HCT116 (cell line): ENCODE measurements at regions not wholly inside any gene's neighbourhood (a gene's known extent, or its start where the extent isn't known, plus 50 kb on each side); places are given as distances from the start of the nearest gene placed in this dataset.

Experiments
- ATAC-seq: fragments of 200-7000 bp; cut with Tn5 transposase; 2 replicates; pipeline ENCODE4 v1.9.1; 2020; ENCODE audit warnings: mild to moderate bottlenecking, moderate library complexity
- BruUV-seq: library from RNA; stranded (reverse); fragments of 400-500 nt; replicated peaks from 2 replicates; lab custom pipeline; 2021; lab: Mats Ljungman, UMichigan
- CTCF ChIA-PET: fragments of 300-600 bp; sonication (Branson Sonifier 250); formaldehyde crosslinking; loops from one replicate; lab custom pipeline; 2021; ENCODE audit warnings: antibody characterized with exemption; lab: Charles Lee
- POLR2A ChIA-PET: fragments of 300-600, 350-600 bp; sonication (Branson Sonifier 250); formaldehyde crosslinking; loops from one replicate; lab custom pipeline; 2021; ENCODE audit warnings: antibody characterized with exemption; lab: Charles Lee
- RAD21 ChIA-PET, 2 experiments: fragments of 300-600 bp; sonication (Branson Sonifier 250); formaldehyde crosslinking; loops; one replicate each; lab custom pipeline; 2023; ENCODE audit warnings: low total read pairs in 2 of 2; ENCODE audit not compliant: uncharacterized antibody in 2 of 2, unreplicated experiment in 2 of 2, low non-redundant PET in 1 of 2; lab: Charles Lee
- DNase-seq: peaks from one replicate; pipeline ENCODE4 v3.0.0-alpha.2; 2010; ENCODE audit warnings: low read depth, low spot score
- H2AFZ ChIP-seq: fragments of 200-600 bp; shearing (Covaris generic), sonication (generic); 2 replicates; pipeline ENCODE4 v1.6.1; 2017; ENCODE audit warnings: low read depth, mixed run types, mixed read lengths, antibody characterized with exemption, low read length; ENCODE audit not compliant: poor library complexity, severe bottlenecking
- H3K27ac ChIP-seq: 2 replicates; pipeline ENCODE4 v1.5.1; 2012; ENCODE audit warnings: low read depth, low read length
- H3K27me3 ChIP-seq: fragments of 200-600 bp; sonication (generic); 2 replicates; pipeline ENCODE4 v1.6.1; 2016; ENCODE audit warnings: mixed run types, low read length, mixed read lengths; ENCODE audit not compliant: insufficient read depth
- H3K36me3 ChIP-seq, 2 experiments: fragments of 200-500 bp in 1 of 2; fragments of 200-600 bp in 1 of 2; sonication (Bioruptor generic) in 1 of 2; sonication (generic) in 1 of 2; 2 replicates each; pipeline versions ENCODE4 v1.5.1 to v1.6.1; 2014 to 2016; ENCODE audit warnings: low read length in 2 of 2, inconsistent platforms in 1 of 2, mixed read lengths in 1 of 2, mixed run types in 1 of 2; ENCODE audit not compliant: insufficient read depth in 2 of 2, control insufficient read depth in 1 of 2
- H3K4me1 ChIP-seq, 2 experiments: fragments of 200-600 bp in 1 of 2; sonication (generic) in 1 of 2; 2 replicates each; pipeline versions ENCODE4 v1.5.1 to v1.6.1; 2012 to 2017; ENCODE audit warnings: low read length in 2 of 2, inconsistent platforms in 1 of 2, mild to moderate bottlenecking in 1 of 2, mixed read lengths in 1 of 2, mixed run types in 1 of 2, moderate library complexity in 1 of 2; ENCODE audit not compliant: insufficient read depth in 2 of 2, control insufficient read depth in 1 of 2
- H3K4me2 ChIP-seq: fragments of 200-600 bp; sonication (generic); 2 replicates; pipeline ENCODE4 v1.6.1; 2017; ENCODE audit warnings: mixed run types, low read length, mixed read lengths
- H3K4me3 ChIP-seq, 2 experiments: fragments of 200-600 bp in 1 of 2; sonication (generic) in 1 of 2; replicated peaks in 1 of 2; 2 replicates each; pipeline ENCODE4 v1.5.1; 2011 to 2016; ENCODE audit warnings: low read length in 2 of 2, control low read depth in 1 of 2, low read depth in 1 of 2, mild to moderate bottlenecking in 1 of 2, mixed read lengths in 1 of 2, mixed run types in 1 of 2
- H3K79me2 ChIP-seq: fragments of 200-600 bp; sonication (generic); 2 replicates; pipeline ENCODE4 v1.6.1; 2017; ENCODE audit warnings: mild to moderate bottlenecking, mixed run types, low read length, moderate library complexity, mixed read lengths; ENCODE audit not compliant: insufficient read depth
- H3K9ac ChIP-seq: fragments of 200-600 bp; sonication (generic); 2 replicates; pipeline ENCODE4 v1.6.1; 2016; ENCODE audit warnings: low read length, mixed read lengths
- H3K9me2 ChIP-seq: fragments of 200-600 bp; sonication (generic), shearing (Covaris generic); 2 replicates; pipeline ENCODE4 v1.6.1; 2017; ENCODE audit warnings: mixed run types, mild to moderate bottlenecking, moderate library complexity; ENCODE audit not compliant: insufficient read depth
- H3K9me3 ChIP-seq, 2 experiments: fragments of 200-500 bp in 1 of 2; fragments of 200-600 bp in 1 of 2; sonication (Bioruptor generic) in 1 of 2; sonication (generic) in 1 of 2; 2 replicates each; pipeline ENCODE4 v1.6.1; 2014 to 2017; ENCODE audit warnings: low read length in 2 of 2, mixed read lengths in 2 of 2, inconsistent platforms in 1 of 2, low read depth in 1 of 2, mild to moderate bottlenecking in 1 of 2, mixed run types in 1 of 2, moderate library complexity in 1 of 2; ENCODE audit not compliant: control insufficient read depth in 1 of 2, insufficient read depth in 1 of 2
- H4K20me1 ChIP-seq: fragments of 200-600 bp; sonication (generic), shearing (Covaris generic); 2 replicates; pipeline ENCODE4 v1.6.1; 2017; ENCODE audit warnings: mixed run types, mild to moderate bottlenecking, moderate library complexity; ENCODE audit not compliant: insufficient read depth
- CBX3 ChIP-seq: IDR thresholded peaks from 2 replicates; pipeline ENCODE4 v1.6.1; 2012; ENCODE audit warnings: low read depth
- CEBPB ChIP-seq: IDR thresholded peaks from 2 replicates; pipeline ENCODE4 v1.6.1; 2012; ENCODE audit warnings: low read depth
- EGR1 ChIP-seq: IDR thresholded peaks from 2 replicates; pipeline ENCODE4 v1.6.1; 2012; ENCODE audit warnings: low read depth
- ELF1 ChIP-seq: IDR thresholded peaks from 2 replicates; pipeline ENCODE4 v1.6.1; 2012; ENCODE audit warnings: low read depth, borderline replicate concordance
- EZH2 ChIP-seq: fragments of 200-600 bp; sonication (generic); IDR thresholded peaks from 2 replicates; pipeline ENCODE4 v1.6.1; 2017; ENCODE audit warnings: antibody characterized with exemption, mixed run types
- FOSL1 ChIP-seq: IDR thresholded peaks from 2 replicates; pipeline ENCODE4 v1.6.1; 2012; ENCODE audit warnings: low read depth
- JUND ChIP-seq: IDR thresholded peaks from 2 replicates; pipeline ENCODE4 v1.6.1; 2012
- POLR2A ChIP-seq: IDR thresholded peaks from 2 replicates; pipeline ENCODE4 v1.7.0; 2011; ENCODE audit warnings: borderline replicate concordance; ENCODE audit not compliant: insufficient read depth, insufficient read length; ENCODE audit errors: extremely low read depth
- POLR2AphosphoS5 ChIP-seq: IDR thresholded peaks from 2 replicates; pipeline ENCODE4 v1.6.1; 2011; ENCODE audit warnings: mild to moderate bottlenecking, low read depth, low read length, moderate library complexity
- RAD21 ChIP-seq: IDR thresholded peaks from 2 replicates; pipeline ENCODE4 v1.6.1; 2012; ENCODE audit warnings: low read depth, mild to moderate bottlenecking
- SP1 ChIP-seq: IDR thresholded peaks from 2 replicates; pipeline ENCODE4 v1.6.1; 2012; ENCODE audit warnings: low read depth
- ZFX ChIP-seq: fragments of 450-650 bp; IDR thresholded peaks from 2 replicates; pipeline ENCODE4 v1.6.1; 2017
- ZNF274 ChIP-seq: fragments of 200-500 bp; sonication (Bioruptor generic); IDR thresholded peaks from 2 replicates; pipeline ENCODE4 v1.6.1; 2014; ENCODE audit warnings: mild to moderate bottlenecking, low read depth, low read length, inconsistent platforms
- intact Hi-C: fragments of 100-400 bp; cut with micrococcal nuclease; formaldehyde crosslinking; loops from 2 replicates; pipeline ENCODE4 v1.10.0; 2022
- TF ChIP-seq, protein P1 (sequence below), 3 experiments: fragments of 200-600 bp in 1 of 3; sonication (generic) in 1 of 3; IDR thresholded peaks in 2 of 3; conservative IDR thresholded peaks in 1 of 3; 2 replicates each; pipeline ENCODE4 v1.5.1; 2012 to 2017; ENCODE audit warnings: low read depth in 2 of 3, low read length in 2 of 3, antibody characterized with exemption in 1 of 3, borderline replicate concordance in 1 of 3, control low read depth in 1 of 3, mild to moderate bottlenecking in 1 of 3, mixed read lengths in 1 of 3, mixed run types in 1 of 3, moderate library complexity in 1 of 3; ENCODE audit not compliant: insufficient read depth in 1 of 3
- TF ChIP-seq, protein P2 (sequence below): IDR thresholded peaks from 2 replicates; pipeline ENCODE4 v1.6.1; 2012
- TF ChIP-seq, protein P3 (sequence below): IDR thresholded peaks from 2 replicates; pipeline ENCODE4 v1.6.1; 2012; ENCODE audit warnings: low read depth
- TF ChIP-seq, protein P4 (sequence below): IDR thresholded peaks from 2 replicates; pipeline ENCODE4 v1.6.1; 2012

DNA sequence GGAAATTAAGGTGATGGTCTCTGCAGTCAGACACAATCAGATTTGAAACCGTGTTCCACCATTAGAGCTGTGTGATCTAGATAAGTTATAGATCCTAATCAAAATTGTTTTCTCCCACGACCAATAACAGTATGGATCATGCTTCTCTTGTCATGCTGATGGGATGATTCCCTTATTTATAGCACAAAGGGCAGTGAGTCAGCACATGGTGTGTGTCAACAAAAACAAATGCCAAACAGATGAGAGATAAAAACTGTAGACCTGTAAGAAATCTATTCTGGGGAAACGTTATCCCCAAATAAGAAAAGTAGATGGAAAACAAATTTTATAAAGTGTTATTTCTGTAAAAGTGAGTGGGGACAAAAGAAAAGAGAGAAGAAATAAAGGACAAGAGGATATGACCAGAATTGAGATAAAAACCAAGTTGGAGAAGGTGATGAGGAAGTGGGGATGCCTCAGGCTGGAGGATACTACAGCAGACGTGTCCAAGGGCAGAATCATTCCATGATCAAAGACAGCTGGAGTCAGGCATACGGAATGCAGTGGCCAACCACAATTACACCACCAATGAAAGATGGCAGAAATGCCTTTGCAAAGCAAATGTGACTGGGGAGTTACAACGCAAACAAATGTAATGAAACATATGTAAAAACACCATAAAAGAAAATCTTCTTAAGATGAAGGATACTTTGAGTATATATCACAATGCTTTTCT, 377.8 kb upstream of the PRKX start:
- intact Hi-C loops = no loop called here
- H3K4me1 ChIP-seq = no peaks in the 10 kb centered on the region
- no peaks in the 10 kb centered on the region for H3K36me3 ChIP-seq
- TF ChIP-seq, protein P1, sequence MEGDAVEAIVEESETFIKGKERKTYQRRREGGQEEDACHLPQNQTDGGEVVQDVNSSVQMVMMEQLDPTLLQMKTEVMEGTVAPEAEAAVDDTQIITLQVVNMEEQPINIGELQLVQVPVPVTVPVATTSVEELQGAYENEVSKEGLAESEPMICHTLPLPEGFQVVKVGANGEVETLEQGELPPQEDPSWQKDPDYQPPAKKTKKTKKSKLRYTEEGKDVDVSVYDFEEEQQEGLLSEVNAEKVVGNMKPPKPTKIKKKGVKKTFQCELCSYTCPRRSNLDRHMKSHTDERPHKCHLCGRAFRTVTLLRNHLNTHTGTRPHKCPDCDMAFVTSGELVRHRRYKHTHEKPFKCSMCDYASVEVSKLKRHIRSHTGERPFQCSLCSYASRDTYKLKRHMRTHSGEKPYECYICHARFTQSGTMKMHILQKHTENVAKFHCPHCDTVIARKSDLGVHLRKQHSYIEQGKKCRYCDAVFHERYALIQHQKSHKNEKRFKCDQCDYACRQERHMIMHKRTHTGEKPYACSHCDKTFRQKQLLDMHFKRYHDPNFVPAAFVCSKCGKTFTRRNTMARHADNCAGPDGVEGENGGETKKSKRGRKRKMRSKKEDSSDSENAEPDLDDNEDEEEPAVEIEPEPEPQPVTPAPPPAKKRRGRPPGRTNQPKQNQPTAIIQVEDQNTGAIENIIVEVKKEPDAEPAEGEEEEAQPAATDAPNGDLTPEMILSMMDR (IDR thresholded peaks at IDR 0.05 in 2 of 3, conservative IDR thresholded peaks at IDR 0.05 in 1 of 3; ENCODE audit: borderline replicate concordance in 1 of 3, insufficient read depth in 1 of 3, low read depth in 2 of 3, low read length in 2 of 3) = no peak
- TF ChIP-seq RAD21 (no peak), CBX3 (no peak), JUND (no peak), SP1 (no peak), CEBPB (no peak), FOSL1 (no peak), ZNF274 (no peak), POLR2A (no peak), EGR1 (no peak), EZH2 (no peak), POLR2AphosphoS5 (no peak), ELF1 (no peak), ZFX (no peak)
- TF ChIP-seq, protein P2, sequence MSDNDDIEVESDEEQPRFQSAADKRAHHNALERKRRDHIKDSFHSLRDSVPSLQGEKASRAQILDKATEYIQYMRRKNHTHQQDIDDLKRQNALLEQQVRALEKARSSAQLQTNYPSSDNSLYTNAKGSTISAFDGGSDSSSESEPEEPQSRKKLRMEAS = no peak
- TF ChIP-seq, protein P3, sequence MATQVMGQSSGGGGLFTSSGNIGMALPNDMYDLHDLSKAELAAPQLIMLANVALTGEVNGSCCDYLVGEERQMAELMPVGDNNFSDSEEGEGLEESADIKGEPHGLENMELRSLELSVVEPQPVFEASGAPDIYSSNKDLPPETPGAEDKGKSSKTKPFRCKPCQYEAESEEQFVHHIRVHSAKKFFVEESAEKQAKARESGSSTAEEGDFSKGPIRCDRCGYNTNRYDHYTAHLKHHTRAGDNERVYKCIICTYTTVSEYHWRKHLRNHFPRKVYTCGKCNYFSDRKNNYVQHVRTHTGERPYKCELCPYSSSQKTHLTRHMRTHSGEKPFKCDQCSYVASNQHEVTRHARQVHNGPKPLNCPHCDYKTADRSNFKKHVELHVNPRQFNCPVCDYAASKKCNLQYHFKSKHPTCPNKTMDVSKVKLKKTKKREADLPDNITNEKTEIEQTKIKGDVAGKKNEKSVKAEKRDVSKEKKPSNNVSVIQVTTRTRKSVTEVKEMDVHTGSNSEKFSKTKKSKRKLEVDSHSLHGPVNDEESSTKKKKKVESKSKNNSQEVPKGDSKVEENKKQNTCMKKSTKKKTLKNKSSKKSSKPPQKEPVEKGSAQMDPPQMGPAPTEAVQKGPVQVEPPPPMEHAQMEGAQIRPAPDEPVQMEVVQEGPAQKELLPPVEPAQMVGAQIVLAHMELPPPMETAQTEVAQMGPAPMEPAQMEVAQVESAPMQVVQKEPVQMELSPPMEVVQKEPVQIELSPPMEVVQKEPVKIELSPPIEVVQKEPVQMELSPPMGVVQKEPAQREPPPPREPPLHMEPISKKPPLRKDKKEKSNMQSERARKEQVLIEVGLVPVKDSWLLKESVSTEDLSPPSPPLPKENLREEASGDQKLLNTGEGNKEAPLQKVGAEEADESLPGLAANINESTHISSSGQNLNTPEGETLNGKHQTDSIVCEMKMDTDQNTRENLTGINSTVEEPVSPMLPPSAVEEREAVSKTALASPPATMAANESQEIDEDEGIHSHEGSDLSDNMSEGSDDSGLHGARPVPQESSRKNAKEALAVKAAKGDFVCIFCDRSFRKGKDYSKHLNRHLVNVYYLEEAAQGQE = no peak
- TF ChIP-seq, protein P4, sequence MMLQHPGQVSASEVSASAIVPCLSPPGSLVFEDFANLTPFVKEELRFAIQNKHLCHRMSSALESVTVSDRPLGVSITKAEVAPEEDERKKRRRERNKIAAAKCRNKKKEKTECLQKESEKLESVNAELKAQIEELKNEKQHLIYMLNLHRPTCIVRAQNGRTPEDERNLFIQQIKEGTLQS = no peak
- no peak for ATAC-seq
- no peak for DNase-seq
- no peaks in the 10 kb centered on the region for H3K9me2 ChIP-seq
- no peak overlapping the region for H3K9ac ChIP-seq
- no peaks in the 10 kb centered on the region for H4K20me1 ChIP-seq
- no peaks in the 10 kb centered on the region for H3K79me2 ChIP-seq
- CTCF ChIA-PET = no interaction called here
- no peak overlapping the region for H3K4me2 ChIP-seq
- RAD21 ChIA-PET = no interaction called here
- no peak overlapping the region for H3K4me3 ChIP-seq
- no peaks in the 10 kb centered on the region for H3K9me3 ChIP-seq
- H3K27me3 ChIP-seq = no peaks in the 10 kb centered on the region
- H3K27ac ChIP-seq = no peak overlapping the region
- POLR2A ChIA-PET = no interaction called here
- H2AFZ ChIP-seq = no peak overlapping the region
- no TSS peak for BruUV-seq
